Neural cell (in vitro differentiated cells): ENCODE measurements at regions not wholly inside any gene's neighbourhood (a gene's known extent, or its start where the extent isn't known, plus 50 kb on each side); places are given as distances from the start of the nearest gene placed in this dataset.
"Not testable (repeated sequence)": the region's sequence is repeated elsewhere in the genome, so short reads cannot be mapped to it uniquely, and the experiment has no call there.

Source experiments
- H2AFZ ChIP-seq: fragments of 200-600, 300-800 bp; sonication (generic), shearing (Covaris generic); 2 replicates; pipeline ENCODE4 v1.6.0; 2014; ENCODE audit warnings: low read depth, mild to moderate bottlenecking, antibody characterized with exemption, low read length, moderate library complexity
- H3F3A ChIP-seq: fragments of 200-600 bp; shearing (Covaris generic); 2 replicates; pipeline ENCODE4 v1.6.1; 2016; ENCODE audit warnings: mild to moderate bottlenecking, moderate library complexity, mixed read lengths, antibody characterized with exemption, low read length; ENCODE audit not compliant: insufficient read depth, poor library complexity, severe bottlenecking
- H3K27ac ChIP-seq: fragments of 200-600, 300-800 bp; sonication (generic), shearing (Covaris generic); 2 replicates; pipeline ENCODE4 v1.5.1; 2014; ENCODE audit warnings: mild to moderate bottlenecking, low read length, moderate library complexity
- H3K27me3 ChIP-seq: fragments of 300-800, 200-600 bp; sonication (generic), shearing (Covaris generic); 2 replicates; pipeline ENCODE4 v1.6.0; 2014; ENCODE audit warnings: mild to moderate bottlenecking, low read depth, low read length, moderate library complexity; ENCODE audit not compliant: insufficient read depth
- H3K36me3 ChIP-seq: fragments of 300-800, 200-600 bp; sonication (generic), shearing (Covaris generic); 2 replicates; pipeline ENCODE4 v1.5.1; 2014; ENCODE audit warnings: mild to moderate bottlenecking, antibody characterized with exemption, low read length, moderate library complexity; ENCODE audit not compliant: insufficient read depth
- H3K4me2 ChIP-seq: fragments of 300-800, 200-600 bp; sonication (generic), shearing (Covaris generic); 2 replicates; pipeline ENCODE4 v1.6.0; 2014; ENCODE audit warnings: mild to moderate bottlenecking, low read length
- H3K4me3 ChIP-seq: fragments of 300-800, 200-600 bp; sonication (generic), shearing (Covaris generic); 2 replicates; pipeline ENCODE4 v1.5.1; 2014; ENCODE audit warnings: mild to moderate bottlenecking, low read length, moderate library complexity
- H3K79me2 ChIP-seq: fragments of 200-600 bp; shearing (Covaris generic); replicated peaks from 2 replicates; pipeline ENCODE4 v1.6.0; 2014; ENCODE audit warnings: mild to moderate bottlenecking, low read length, moderate library complexity; ENCODE audit not compliant: insufficient read depth
- H3K9ac ChIP-seq: fragments of 300-800, 200-600 bp; sonication (generic), shearing (Covaris generic); 2 replicates; pipeline ENCODE4 v1.6.1; 2016; ENCODE audit warnings: mild to moderate bottlenecking, low read length, mixed read lengths
- H3K9me2 ChIP-seq: fragments of 200-600 bp; shearing (Covaris generic); 2 replicates; pipeline ENCODE4 v1.6.1; 2016; ENCODE audit warnings: mild to moderate bottlenecking, low read length, mixed read lengths; ENCODE audit not compliant: insufficient read depth
- H3K9me3 ChIP-seq: fragments of 200-600, 300-800 bp; sonication (generic), shearing (Covaris generic); 2 replicates; pipeline ENCODE4 v1.6.1; 2016; ENCODE audit warnings: mild to moderate bottlenecking, mixed run types, low read length, moderate library complexity, mixed read lengths
- H4K20me1 ChIP-seq: fragments of 200-600 bp; shearing (Covaris generic); 2 replicates; pipeline ENCODE4 v1.6.1; 2016; ENCODE audit warnings: mild to moderate bottlenecking, mixed run types; ENCODE audit not compliant: insufficient read depth
- CTCF ChIP-seq: fragments of 450-650 bp; IDR thresholded peaks from 2 replicates; pipeline ENCODE4 v1.5.1; 2014; ENCODE audit warnings: antibody characterized with exemption, mild to moderate bottlenecking, moderate library complexity; ENCODE audit not compliant: poor library complexity, severe bottlenecking
- EP300 ChIP-seq: fragments of 450-650 bp; conservative IDR thresholded peaks from 2 replicates; pipeline ENCODE4 v1.6.1; 2014; ENCODE audit warnings: antibody characterized with exemption, mild to moderate bottlenecking, moderate library complexity; ENCODE audit not compliant: poor library complexity, severe bottlenecking
- EZH2 ChIP-seq: fragments of 200-600, 300-800 bp; shearing (Covaris generic), sonication (generic); IDR thresholded peaks from 2 replicates; pipeline ENCODE4 v1.6.1; 2014; ENCODE audit warnings: antibody characterized with exemption, low read length, borderline replicate concordance, mild to moderate bottlenecking; ENCODE audit not compliant: insufficient read depth, poor library complexity, severe bottlenecking
- MXI1 ChIP-seq: fragments of 450-650 bp; conservative IDR thresholded peaks from 2 replicates; pipeline ENCODE4 v1.6.1; 2014; ENCODE audit warnings: antibody characterized with exemption, mild to moderate bottlenecking; ENCODE audit not compliant: poor library complexity, severe bottlenecking
- POLR2AphosphoS5 ChIP-seq: IDR thresholded peaks from 2 replicates; pipeline ENCODE4 v1.6.1; 2012
- RAD21 ChIP-seq: fragments of 450-650 bp; conservative IDR thresholded peaks from 2 replicates; pipeline ENCODE4 v1.6.1; 2014; ENCODE audit warnings: antibody characterized with exemption, mild to moderate bottlenecking, moderate library complexity
- SMC3 ChIP-seq: fragments of 450-650 bp; conservative IDR thresholded peaks from 2 replicates; pipeline ENCODE4 v1.6.1; 2014; ENCODE audit warnings: antibody characterized with exemption, mild to moderate bottlenecking, moderate library complexity; ENCODE audit not compliant: poor library complexity
- TAF1 ChIP-seq: IDR thresholded peaks from 2 replicates; pipeline ENCODE4 v1.6.1; 2012; ENCODE audit warnings: low read depth
- TF ChIP-seq, protein P1 (sequence below): IDR thresholded peaks from 2 replicates; pipeline ENCODE4 v1.6.1; 2012; ENCODE audit warnings: borderline replicate concordance

GRCh38 chr5:39531306-39531705 is 106.5 kb upstream of the DAB2 start:
- no peak overlapping the region for H3K9ac ChIP-seq
- no peaks in the 10 kb centered on the region for H3K27me3 ChIP-seq
- no peaks in the 10 kb centered on the region for H3K79me2 ChIP-seq
- no peaks in the 10 kb centered on the region for H3F3A ChIP-seq
- no peak overlapping the region for H3K4me2 ChIP-seq
- no peak for TF ChIP-seq CTCF
- TF ChIP-seq, protein P1, sequence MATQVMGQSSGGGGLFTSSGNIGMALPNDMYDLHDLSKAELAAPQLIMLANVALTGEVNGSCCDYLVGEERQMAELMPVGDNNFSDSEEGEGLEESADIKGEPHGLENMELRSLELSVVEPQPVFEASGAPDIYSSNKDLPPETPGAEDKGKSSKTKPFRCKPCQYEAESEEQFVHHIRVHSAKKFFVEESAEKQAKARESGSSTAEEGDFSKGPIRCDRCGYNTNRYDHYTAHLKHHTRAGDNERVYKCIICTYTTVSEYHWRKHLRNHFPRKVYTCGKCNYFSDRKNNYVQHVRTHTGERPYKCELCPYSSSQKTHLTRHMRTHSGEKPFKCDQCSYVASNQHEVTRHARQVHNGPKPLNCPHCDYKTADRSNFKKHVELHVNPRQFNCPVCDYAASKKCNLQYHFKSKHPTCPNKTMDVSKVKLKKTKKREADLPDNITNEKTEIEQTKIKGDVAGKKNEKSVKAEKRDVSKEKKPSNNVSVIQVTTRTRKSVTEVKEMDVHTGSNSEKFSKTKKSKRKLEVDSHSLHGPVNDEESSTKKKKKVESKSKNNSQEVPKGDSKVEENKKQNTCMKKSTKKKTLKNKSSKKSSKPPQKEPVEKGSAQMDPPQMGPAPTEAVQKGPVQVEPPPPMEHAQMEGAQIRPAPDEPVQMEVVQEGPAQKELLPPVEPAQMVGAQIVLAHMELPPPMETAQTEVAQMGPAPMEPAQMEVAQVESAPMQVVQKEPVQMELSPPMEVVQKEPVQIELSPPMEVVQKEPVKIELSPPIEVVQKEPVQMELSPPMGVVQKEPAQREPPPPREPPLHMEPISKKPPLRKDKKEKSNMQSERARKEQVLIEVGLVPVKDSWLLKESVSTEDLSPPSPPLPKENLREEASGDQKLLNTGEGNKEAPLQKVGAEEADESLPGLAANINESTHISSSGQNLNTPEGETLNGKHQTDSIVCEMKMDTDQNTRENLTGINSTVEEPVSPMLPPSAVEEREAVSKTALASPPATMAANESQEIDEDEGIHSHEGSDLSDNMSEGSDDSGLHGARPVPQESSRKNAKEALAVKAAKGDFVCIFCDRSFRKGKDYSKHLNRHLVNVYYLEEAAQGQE = no peak
- TF ChIP-seq POLR2AphosphoS5 = no peak
- TF ChIP-seq MXI1 = no peak
- no peak for TF ChIP-seq TAF1
- TF ChIP-seq EP300 = no peak
- no peak for TF ChIP-seq EZH2
- no peak for TF ChIP-seq SMC3
- no peak for TF ChIP-seq RAD21
- no peak overlapping the region for H3K27ac ChIP-seq
- H3K36me3 ChIP-seq = no peaks in the 10 kb centered on the region
- no peaks in the 10 kb centered on the region for H3K9me3 ChIP-seq
- H2AFZ ChIP-seq = no peak overlapping the region
- no peak overlapping the region for H3K4me3 ChIP-seq
- no peaks in the 10 kb centered on the region for H4K20me1 ChIP-seq
- H3K9me2 ChIP-seq = no peaks in the 10 kb centered on the region

DNA sequence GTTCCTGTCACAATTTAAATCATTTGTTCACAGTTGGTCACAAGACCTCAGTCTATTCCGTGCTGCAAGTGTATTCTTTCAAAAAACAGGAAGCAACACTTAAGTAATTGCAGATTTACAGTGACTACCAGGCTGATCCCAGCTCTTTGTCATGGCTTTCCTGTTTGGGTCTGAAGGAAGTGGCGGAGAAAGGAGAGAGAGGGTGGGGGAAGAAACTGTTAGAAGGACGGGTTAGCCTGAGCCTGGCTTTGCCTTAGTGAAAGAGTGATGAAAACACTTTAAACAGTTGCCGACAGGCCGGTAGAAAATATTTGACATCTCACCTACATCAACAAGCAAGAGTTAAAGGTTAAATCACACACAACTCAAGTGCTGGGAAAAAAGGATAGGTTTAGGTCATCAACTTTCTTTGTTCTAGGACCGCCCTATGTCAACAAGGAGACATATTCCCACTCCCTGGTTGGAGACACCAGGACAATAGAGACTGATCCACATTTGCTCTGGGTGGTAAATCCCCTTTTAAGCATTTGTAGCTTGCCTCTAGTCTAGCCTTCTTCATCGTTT is 102.2 kb upstream of the DAB2 start:
- H3K36me3 ChIP-seq = no peaks in the 10 kb centered on the region
- H3K79me2 ChIP-seq = no peaks in the 10 kb centered on the region
- H2AFZ ChIP-seq = no peak overlapping the region
- H3F3A ChIP-seq = no peaks in the 10 kb centered on the region
- H3K27ac ChIP-seq = no peak overlapping the region
- H3K9me3 ChIP-seq = no peaks in the 10 kb centered on the region
- H3K27me3 ChIP-seq = no peaks in the 10 kb centered on the region
- TF ChIP-seq RAD21 (no peak), EP300 (no peak), TAF1 (no peak), SMC3 (no peak), EZH2 (no peak), CTCF (no peak), MXI1 (no peak), POLR2AphosphoS5 (no peak)
- TF ChIP-seq, protein P1 = no peak
- no peak overlapping the region for H3K4me2 ChIP-seq
- no peak overlapping the region for H3K9ac ChIP-seq
- no peaks in the 10 kb centered on the region for H3K9me2 ChIP-seq
- no peaks in the 10 kb centered on the region for H4K20me1 ChIP-seq
- no peak overlapping the region for H3K4me3 ChIP-seq

DNA sequence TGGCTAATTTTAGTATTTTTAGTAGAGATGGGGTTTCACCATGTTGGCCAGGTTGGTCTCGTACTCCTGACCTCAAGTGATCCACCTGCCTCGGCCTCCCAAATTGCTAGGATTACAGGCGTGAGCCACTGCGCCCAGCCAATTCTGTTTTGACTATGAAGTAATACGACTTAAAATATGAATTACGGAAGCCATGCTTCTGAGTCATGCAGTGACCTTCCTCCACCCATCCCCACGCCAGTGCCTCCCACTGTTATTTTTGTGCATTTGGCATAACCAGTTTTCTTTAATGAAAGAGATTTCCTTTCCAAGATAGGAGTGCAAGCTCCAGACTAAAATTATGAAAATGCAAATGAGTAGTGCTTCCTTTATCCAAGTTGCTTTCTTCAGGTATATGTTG is 101.0 kb upstream of the DAB2 start:
- not testable (repeated sequence) for H3K9me2 ChIP-seq, H4K20me1 ChIP-seq, H2AFZ ChIP-seq, H3K4me3 ChIP-seq, H3K27me3 ChIP-seq, H3K27ac ChIP-seq, H3F3A ChIP-seq, H3K9ac ChIP-seq, H3K9me3 ChIP-seq, H3K36me3 ChIP-seq, H3K4me2 ChIP-seq, H3K79me2 ChIP-seq
